Sigmoid colon (tissue), 6 donors: ENCODE measurements at regions not wholly inside any gene's neighbourhood (a gene's known extent, or its start where the extent isn't known, plus 50 kb on each side); places are given as distances from the start of the nearest gene placed in this dataset.
A peak's percentile ranks its signal among the peaks of the same experiment; 100 is the strongest.

ENCODE experiments used
- DNase-seq: peaks from one replicate; pipeline ENCODE4 v3.0.0-alpha.2; 2019
- H3K27ac ChIP-seq, 4 donors: fragments of 200-600 bp; sonication (generic); one replicate each; pipeline ENCODE4 v1.5.1; 2016 to 2019; ENCODE audit warnings: mild to moderate bottlenecking in 1 of 4
- H3K27me3 ChIP-seq, 3 donors: fragments of 200-600 bp; sonication (generic); one replicate each; pipeline ENCODE4 v1.5.1; 2019; ENCODE audit warnings: mild to moderate bottlenecking in 1 of 3
- H3K36me3 ChIP-seq, 4 donors: fragments of 200-600 bp; sonication (generic); one replicate each; pipeline ENCODE4 v1.5.1; 2016 to 2019
- H3K4me1 ChIP-seq, 4 donors: fragments of 200-600 bp; sonication (generic); one replicate each; pipeline ENCODE4 v1.5.1; 2017 to 2019
- H3K4me3 ChIP-seq, 4 donors: fragments of 200-600 bp; sonication (generic); one replicate each; pipeline ENCODE4 v1.5.1; 2017 to 2019; ENCODE audit warnings: mild to moderate bottlenecking in 2 of 4, moderate library complexity in 1 of 4
- H3K9me3 ChIP-seq, 4 donors: fragments of 200-600 bp in 3 of 4; sonication (generic) in 3 of 4; one replicate each; pipeline versions ENCODE4 v1.5.1 to v1.6.1; 2013 to 2019
- EP300 ChIP-seq, 4 donors: sonication (generic); formaldehyde crosslinking; IDR thresholded peaks; one replicate each; pipeline ENCODE4 v1.6.1; 2017; ENCODE audit warnings: antibody characterized with exemption in 4 of 4
- POLR2A ChIP-seq, 2 donors: fragments of 450-650 bp; IDR thresholded peaks; one replicate each; pipeline ENCODE4 v1.6.1; 2016; ENCODE audit warnings: antibody characterized with exemption in 2 of 2, mild to moderate bottlenecking in 2 of 2, moderate library complexity in 2 of 2
- POLR2AphosphoS5 ChIP-seq, 4 donors: sonication (generic); formaldehyde crosslinking; IDR thresholded peaks; one replicate each; pipeline ENCODE4 v1.6.1; 2017; ENCODE audit warnings: antibody characterized with exemption in 4 of 4
- WGBS, 2 donors: extraction: QIAGEN DNeasy Blood & Tissue Kit; methylation state at CpG; one replicate each; pipeline ENCODE4 v1.1.7; 2013; 5-methylcytosine and 5-hydroxymethylcytosine counted together
- intact Hi-C: fragments of 100-400 bp; cut with DNase I; formaldehyde crosslinking; loops from one replicate; pipeline ENCODE4 v1.15.1; 2023
- TF ChIP-seq, protein P1 (sequence below), 4 experiments: fragments of 450-650 bp in 3 of 4; fragments of 200-600 bp in 1 of 4; IDR thresholded peaks; one replicate each; pipeline ENCODE4 v1.5.1; 2016 to 2019; ENCODE audit warnings: antibody characterized with exemption in 4 of 4, mild to moderate bottlenecking in 3 of 4, moderate library complexity in 2 of 4
- donor health status: healthy with polysubstance abuse.
- donor health status: healthy.

DNA sequence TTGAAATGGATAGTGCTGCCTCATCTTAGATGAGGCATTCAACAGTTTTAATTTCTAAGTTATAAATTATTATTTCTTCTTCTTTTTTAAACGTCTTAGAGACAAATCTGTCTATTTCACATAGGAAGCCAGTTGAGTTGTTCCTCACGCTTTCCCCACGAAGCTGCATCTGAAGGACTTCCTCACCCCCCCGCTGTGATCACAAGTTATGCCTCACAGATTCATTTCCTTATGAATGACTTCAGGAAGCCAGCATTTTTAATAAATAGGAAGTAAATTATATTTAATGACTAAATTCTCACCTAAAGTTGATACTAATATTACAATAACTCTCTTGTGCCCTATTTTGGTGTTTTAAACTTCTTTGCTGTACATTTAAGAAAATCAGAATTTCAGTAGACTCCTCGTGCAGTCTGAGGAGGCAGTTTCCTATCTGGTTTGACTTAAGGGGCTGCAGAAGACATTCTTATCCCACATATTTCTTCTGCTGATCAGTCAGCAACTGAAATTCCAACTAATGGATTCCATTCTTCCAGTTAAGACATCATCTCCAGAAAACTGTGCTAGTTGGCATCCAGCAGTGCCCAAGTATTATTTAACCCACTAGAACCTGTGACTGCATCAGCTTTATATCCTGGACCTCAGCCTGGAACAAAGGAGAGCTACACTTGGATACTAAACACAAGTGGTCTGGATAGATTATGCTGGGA is 182.7 kb upstream of the CCN2 start:
- H3K27me3 ChIP-seq, result no peaks in the 10 kb centered on the region
- no peaks in the 10 kb centered on the region for H3K9me3 ChIP-seq
- peaks cover 0 to 46% (median 39%) of the 10 kb centered on the region in 4 donors for H3K4me1 ChIP-seq
- H3K36me3 ChIP-seq, result no peaks in the 10 kb centered on the region
- peak overlapping the region in 3 of 4 donors; percentile 89 to 90 (median 89) for H3K27ac ChIP-seq
- DNase-seq, result peak; percentile 64
- H3K4me3 ChIP-seq, result no peak overlapping the region
- TF ChIP-seq, protein P1, sequence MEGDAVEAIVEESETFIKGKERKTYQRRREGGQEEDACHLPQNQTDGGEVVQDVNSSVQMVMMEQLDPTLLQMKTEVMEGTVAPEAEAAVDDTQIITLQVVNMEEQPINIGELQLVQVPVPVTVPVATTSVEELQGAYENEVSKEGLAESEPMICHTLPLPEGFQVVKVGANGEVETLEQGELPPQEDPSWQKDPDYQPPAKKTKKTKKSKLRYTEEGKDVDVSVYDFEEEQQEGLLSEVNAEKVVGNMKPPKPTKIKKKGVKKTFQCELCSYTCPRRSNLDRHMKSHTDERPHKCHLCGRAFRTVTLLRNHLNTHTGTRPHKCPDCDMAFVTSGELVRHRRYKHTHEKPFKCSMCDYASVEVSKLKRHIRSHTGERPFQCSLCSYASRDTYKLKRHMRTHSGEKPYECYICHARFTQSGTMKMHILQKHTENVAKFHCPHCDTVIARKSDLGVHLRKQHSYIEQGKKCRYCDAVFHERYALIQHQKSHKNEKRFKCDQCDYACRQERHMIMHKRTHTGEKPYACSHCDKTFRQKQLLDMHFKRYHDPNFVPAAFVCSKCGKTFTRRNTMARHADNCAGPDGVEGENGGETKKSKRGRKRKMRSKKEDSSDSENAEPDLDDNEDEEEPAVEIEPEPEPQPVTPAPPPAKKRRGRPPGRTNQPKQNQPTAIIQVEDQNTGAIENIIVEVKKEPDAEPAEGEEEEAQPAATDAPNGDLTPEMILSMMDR (IDR thresholded peaks at IDR 0.05), result no peak
- TF ChIP-seq POLR2A (IDR thresholded peaks at IDR 0.05), result no peak
- no peak for TF ChIP-seq POLR2AphosphoS5 (IDR thresholded peaks at IDR 0.05)
- no peak for TF ChIP-seq EP300 (IDR thresholded peaks at IDR 0.05)
- intact Hi-C loops, result loop anchor here (5.0 kb wide), 1 partner anchor 122 kb away; no protein-coding TSS in a partner anchor
- WGBS, 2 donors, result 52 to 83% methylated on average over 5 of the region's 5 CpGs

GRCh38 chr6:132132924-132133639 is 181.9 kb upstream of the CCN2 start:
- H3K9me3 ChIP-seq, result no peaks in the 10 kb centered on the region
- no peaks in the 10 kb centered on the region for H3K36me3 ChIP-seq
- peaks cover 0 to 46% (median 39%) of the 10 kb centered on the region in 4 donors for H3K4me1 ChIP-seq
- no peak overlapping the region for H3K4me3 ChIP-seq
- no peaks in the 10 kb centered on the region for H3K27me3 ChIP-seq
- no peak for DNase-seq
- 75 to 79% methylated on average over 3 of the region's 3 CpGs for WGBS, 2 donors
- TF ChIP-seq EP300 (IDR thresholded peaks at IDR 0.05) (no peak), POLR2A (IDR thresholded peaks at IDR 0.05) (no peak), POLR2AphosphoS5 (IDR thresholded peaks at IDR 0.05) (no peak)
- TF ChIP-seq, protein P1 (IDR thresholded peaks at IDR 0.05), result no peak
- intact Hi-C loops, result loop anchor here (5.0 kb wide), 1 partner anchor 121 kb away; no protein-coding TSS in a partner anchor
- peak overlapping the region; percentile 82 to 90 (median 89) for H3K27ac ChIP-seq

GRCh38 chr6:132132422-132132821 is 181.2 kb upstream of the CCN2 start:
- H3K27ac ChIP-seq, result peak overlapping the region; percentile 82 to 90 (median 89)
- intact Hi-C loops, result loop anchor here (5.0 kb wide), 1 partner anchor 120 kb away; no protein-coding TSS in a partner anchor
- WGBS, 2 donors, result 71 to 90% methylated on average over 2 of the region's 2 CpGs

DNA sequence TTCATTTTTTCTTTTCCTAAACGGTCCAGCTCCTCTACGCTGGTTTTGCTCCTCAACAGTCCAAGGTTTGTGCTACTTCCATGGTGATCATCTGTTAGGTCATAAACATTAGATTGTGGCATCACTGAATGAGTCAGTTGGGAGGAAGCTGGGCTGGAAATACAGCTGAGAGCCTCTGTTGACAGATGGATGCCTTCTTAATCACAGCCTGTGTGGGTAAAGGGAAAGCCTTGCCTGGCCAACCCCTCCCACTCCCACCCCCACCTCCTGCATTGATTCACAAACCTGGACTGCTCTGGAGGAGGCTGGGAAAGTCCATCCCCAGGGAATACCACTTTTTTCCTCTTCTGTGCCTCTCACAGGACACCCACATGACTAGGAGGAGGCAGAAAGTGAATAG is 180.6 kb upstream of the CCN2 start:
- Histone ChIP-seq H3K27ac (peak overlapping the region; percentile 82 to 90 (median 89)), H3K36me3 (no peaks in the 10 kb centered on the region), H3K27me3 (no peaks in the 10 kb centered on the region), H3K4me1 (peaks cover 0 to 46% (median 39%) of the 10 kb centered on the region in 4 donors), H3K9me3 (no peaks in the 10 kb centered on the region), H3K4me3 (no peak overlapping the region)
- intact Hi-C loops, result loop anchor here (2.0 to 5.0 kb wide), 2 partner anchors 119 to 179 kb away; no protein-coding TSS in a partner anchor
- TF ChIP-seq POLR2AphosphoS5 (IDR thresholded peaks at IDR 0.05), result peak in 3 of 4 donors; percentile 21 to 55 (median 35)
- TF ChIP-seq, protein P1 (IDR thresholded peaks at IDR 0.05), result no peak
- no peak for DNase-seq
- 56 to 64% methylated on average over 2 of the region's 2 CpGs for WGBS, 2 donors

More at GRCh38 chr6:132132422-132132821, 181.2 kb upstream of the CCN2 start:
- Histone ChIP-seq H3K4me3 (no peak overlapping the region), H3K4me1 (peaks cover 0 to 46% (median 39%) of the 10 kb centered on the region in 4 donors), H3K9me3 (no peaks in the 10 kb centered on the region), H3K27me3 (no peaks in the 10 kb centered on the region), H3K36me3 (no peaks in the 10 kb centered on the region)
- TF ChIP-seq POLR2AphosphoS5 (IDR thresholded peaks at IDR 0.05) (no peak), POLR2A (IDR thresholded peaks at IDR 0.05) (no peak), EP300 (IDR thresholded peaks at IDR 0.05) (no peak)
- TF ChIP-seq, protein P1 (IDR thresholded peaks at IDR 0.05), result no peak
- no peak for DNase-seq
